K562 (cell line): ENCODE measurements at regions not wholly inside any gene's neighbourhood (a gene's known extent, or its start where the extent isn't known, plus 50 kb on each side); places are given as distances from the start of the nearest gene placed in this dataset.

Experiments
- ATAC-seq: fragments of 200-7000 bp; cut with Tn5 transposase; 3 replicates; pipeline ENCODE4 v1.9.1; 2020; ENCODE audit warnings: moderate library complexity
- BruUV-seq: library from RNA; stranded (reverse); fragments of 400-500 nt; replicated peaks from 2 replicates; lab custom pipeline; 2021; lab: Mats Ljungman, UMichigan
- CTCF ChIA-PET: fragments of 300-600 bp; formaldehyde crosslinking; extraction: SDS; loops from one replicate; lab custom pipeline; 2021; ENCODE audit warnings: low intra/inter-chr PET ratio; lab: Yijun Ruan, JAX
- POLR2A ChIA-PET: fragments of 300-600, 350-650 bp; sonication (Branson Sonifier 250); formaldehyde crosslinking; extraction: SDS; loops from one replicate; lab custom pipeline; 2021; ENCODE audit warnings: antibody characterized with exemption, inconsistent platforms; lab: Yijun Ruan, JAX
- DNase-seq, 4 experiments: peaks; one replicate each; pipeline versions ENCODE4 v3.0.0 to v3.0.0-alpha.2; 2011 to 2018; ENCODE audit warnings: low spot score in 3 of 4, mixed read lengths in 3 of 4; ENCODE audit errors: extremely low read depth in 1 of 4
- FAIRE-seq: peaks from 2 replicates; lab custom pipeline; 2011; peaks lifted over from hg19 to GRCh38; lab: Jason Lieb, UNC
- H2AFZ ChIP-seq: 2 replicates; pipeline ENCODE4 v1.6.0; 2011; ENCODE audit warnings: low read depth, low read length, control low read depth, inconsistent platforms
- H3K27ac ChIP-seq: fragments of 200-600 bp; 3 replicates; pipeline ENCODE4 v1.8.0; 2011; ENCODE audit warnings: low read depth, mild to moderate bottlenecking, control low read depth, inconsistent platforms, low read length, moderate library complexity, mixed read lengths; ENCODE audit errors: extremely low read depth
- H3K27me3 ChIP-seq, 2 experiments: fragments of 300-600 bp in 1 of 2; 2 replicates in 1 of 2; 3 replicates in 1 of 2; pipeline versions ENCODE4 v1.6.0 to v1.8.0; 2011; ENCODE audit warnings: inconsistent platforms in 2 of 2, low read length in 2 of 2, mild to moderate bottlenecking in 1 of 2, mixed read lengths in 1 of 2, moderate library complexity in 1 of 2; ENCODE audit not compliant: control insufficient read depth in 2 of 2, insufficient read depth in 2 of 2
- H3K36me3 ChIP-seq: fragments of 300-600 bp; 3 replicates; pipeline ENCODE4 v1.8.0; 2011; ENCODE audit warnings: mild to moderate bottlenecking, low read length, inconsistent platforms; ENCODE audit not compliant: control insufficient read depth, insufficient read depth
- H3K4me1 ChIP-seq, 2 experiments: fragments of 200-600 bp in 1 of 2; replicated peaks in 1 of 2; 2 replicates in 1 of 2; 3 replicates in 1 of 2; pipeline versions ENCODE4 v1.5.1 to v1.8.0; 2011; ENCODE audit warnings: inconsistent platforms in 2 of 2, low read length in 2 of 2, mild to moderate bottlenecking in 1 of 2, mixed read lengths in 1 of 2, moderate library complexity in 1 of 2; ENCODE audit not compliant: control insufficient read depth in 2 of 2, insufficient read depth in 2 of 2
- H3K4me2 ChIP-seq: 2 replicates; pipeline ENCODE4 v1.6.1; 2011; ENCODE audit warnings: low read length, control low read depth, inconsistent platforms, mixed read lengths; ENCODE audit not compliant: insufficient read depth
- H3K4me3 ChIP-seq: fragments of 200-600 bp; sonication (generic), shearing (Covaris generic); 2 replicates; pipeline ENCODE4 v1.5.1; 2016; ENCODE audit warnings: control low read depth, inconsistent platforms
- H3K79me2 ChIP-seq: fragments of 200-600 bp; 3 replicates; pipeline ENCODE4 v1.8.0; 2011; ENCODE audit warnings: low read length, inconsistent platforms; ENCODE audit not compliant: control insufficient read depth, insufficient read depth
- H3K9ac ChIP-seq, 2 experiments: 2 replicates each; pipeline versions ENCODE4 v1.6.0 to v1.6.1; 2011; ENCODE audit warnings: low read depth in 2 of 2, low read length in 2 of 2, control low read depth in 1 of 2, inconsistent platforms in 1 of 2, mild to moderate bottlenecking in 1 of 2, mixed read lengths in 1 of 2; ENCODE audit not compliant: insufficient read depth in 1 of 2
- H3K9me1 ChIP-seq: one replicate; pipeline ENCODE4 v1.6.0; 2011; ENCODE audit warnings: inconsistent platforms, mild to moderate bottlenecking, low read length, moderate library complexity; ENCODE audit not compliant: control insufficient read depth, insufficient read depth
- H3K9me3 ChIP-seq: replicated peaks from 2 replicates; pipeline ENCODE4 v1.5.1; 2011; ENCODE audit warnings: low read depth, low read length, inconsistent platforms; ENCODE audit not compliant: control insufficient read depth, insufficient read depth
- H4K20me1 ChIP-seq: replicated peaks from 2 replicates; pipeline ENCODE4 v1.6.1; 2011; ENCODE audit warnings: low read length, inconsistent platforms, mixed read lengths; ENCODE audit not compliant: control insufficient read depth, insufficient read depth
- CHD1 ChIP-seq: fragments of 200-600 bp; sonication (generic); IDR thresholded peaks from one replicate; pipeline ENCODE4 v1.6.1; 2012; ENCODE audit warnings: mild to moderate bottlenecking, moderate library complexity, low read length, inconsistent platforms
- GABPA ChIP-seq: fragments of 200-800 bp; sonication (Bioruptor generic); conservative IDR thresholded peaks from 2 replicates; pipeline ENCODE4 v1.6.1; 2016; ENCODE audit warnings: low read depth, missing genetic modification characterization, missing compliant biosample characterization
- NFIX ChIP-seq: fragments of 250-450 bp; sonication (Bioruptor Pico); IDR thresholded peaks from 2 replicates; pipeline ENCODE4 v1.4.0; 2020; ENCODE audit warnings: low read depth, mild to moderate bottlenecking, moderate library complexity
- NFRKB ChIP-seq: fragments of 450-650 bp; IDR thresholded peaks from 2 replicates; pipeline ENCODE4 v1.6.1; 2016; ENCODE audit warnings: low read depth
- PHF21A ChIP-seq: fragments of 450-650 bp; IDR thresholded peaks from 2 replicates; pipeline ENCODE4 v1.6.1; 2017; ENCODE audit warnings: low read depth, borderline replicate concordance
- POLR2G ChIP-seq: fragments of 200-400 bp; formaldehyde crosslinking; IDR thresholded peaks from 2 replicates; pipeline ENCODE4 v1.6.1; 2017; ENCODE audit warnings: low read depth, mild to moderate bottlenecking, antibody characterized with exemption, low read length, moderate library complexity
- SMARCA4 ChIP-seq: fragments of 450-650 bp; IDR thresholded peaks from 2 replicates; pipeline ENCODE4 v1.6.1; 2016
- SNIP1 ChIP-seq: fragments of 450-650 bp; IDR thresholded peaks from 2 replicates; pipeline ENCODE4 v1.7.1; 2017; ENCODE audit warnings: low read depth, mild to moderate bottlenecking
- SRSF9 ChIP-seq: fragments of 200-400 bp; formaldehyde crosslinking; IDR thresholded peaks from 2 replicates; pipeline ENCODE4 v1.6.1; 2017; ENCODE audit warnings: low read depth, low read length, borderline replicate concordance
- ZNF561 ChIP-seq: fragments of 450-650 bp; formaldehyde crosslinking; conservative IDR thresholded peaks from 2 replicates; pipeline ENCODE4 v1.4.0; 2020; ENCODE audit warnings: mild to moderate bottlenecking, moderate library complexity
- ZNF778 ChIP-seq: fragments of 450-650 bp; formaldehyde crosslinking; IDR thresholded peaks from 2 replicates; pipeline ENCODE4 v1.4.0; 2020; ENCODE audit warnings: mild to moderate bottlenecking, moderate library complexity
- WGBS: fragments of 100-300 bp; shearing (Covaris generic); methylation state at CpG from one replicate; pipeline ENCODE4 v1.1.6; 2016; ENCODE audit warnings: low coverage, mixed read lengths; ENCODE audit not compliant: insufficient coverage; ENCODE audit errors: missing lambda C conversion rate; 5-methylcytosine and 5-hydroxymethylcytosine counted together
- in situ Hi-C: fragments of 300-500 bp; cut with MboI; formaldehyde crosslinking; loops from 4 replicates; pipeline ENCODE4 v1.15.0; 2018; ENCODE audit warnings: inconsistent platforms, mixed read lengths
- intact Hi-C: fragments of 100-400 bp; cut with micrococcal nuclease; formaldehyde crosslinking; loops from 2 replicates; pipeline ENCODE4 v1.14.2; 2022
- TF ChIP-seq, protein P1 (sequence below): sonication (generic); formaldehyde crosslinking; IDR thresholded peaks from 2 replicates; pipeline ENCODE4 v1.8.0; 2022; ENCODE audit warnings: mild to moderate bottlenecking, missing genetic modification reagents
- TF ChIP-seq, protein P2 (sequence below), 2 experiments: fragments of 200-800 bp in 1 of 2; sonication (Bioruptor generic) in 1 of 2; sonication (generic) in 1 of 2; formaldehyde crosslinking in 1 of 2; IDR thresholded peaks in 1 of 2; conservative IDR thresholded peaks in 1 of 2; 2 replicates each; pipeline versions ENCODE4 v1.5.0 to v1.6.1; 2016 to 2020; ENCODE audit warnings: missing compliant biosample characterization in 1 of 2, missing genetic modification characterization in 1 of 2, missing genetic modification reagents in 1 of 2
- TF ChIP-seq, protein P3 (sequence below): fragments of 450-650 bp; IDR thresholded peaks from 2 replicates; pipeline ENCODE4 v1.6.1; 2016; ENCODE audit warnings: mild to moderate bottlenecking
- TF ChIP-seq, protein P4 (sequence below): fragments of 250-450 bp; sonication (Bioruptor Pico); IDR thresholded peaks from 2 replicates; pipeline ENCODE4 v1.8.0; 2022; ENCODE audit warnings: moderate library complexity, mild to moderate bottlenecking, inconsistent platforms

DNA sequence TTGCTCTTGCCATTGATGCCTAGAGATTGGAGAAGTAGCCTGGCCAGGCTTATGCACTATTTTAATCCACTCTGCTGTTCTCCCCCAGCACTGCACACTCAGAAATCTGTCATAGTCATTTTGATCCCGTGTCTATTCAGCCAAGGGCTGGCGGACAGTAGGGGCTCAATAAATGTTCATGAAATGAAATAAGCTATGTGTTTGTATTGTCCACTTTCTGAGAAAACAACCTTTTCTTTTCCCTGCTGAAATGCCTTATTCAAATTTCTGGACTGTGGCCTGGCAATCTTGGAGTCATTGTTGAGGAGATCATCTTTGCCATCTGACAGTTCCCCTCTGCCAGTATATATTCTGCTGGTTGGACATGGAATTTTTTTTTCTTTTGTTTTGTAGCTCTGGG, 550.4 kb upstream of the MAP3K7 start (continued):
- TF ChIP-seq, protein P1, sequence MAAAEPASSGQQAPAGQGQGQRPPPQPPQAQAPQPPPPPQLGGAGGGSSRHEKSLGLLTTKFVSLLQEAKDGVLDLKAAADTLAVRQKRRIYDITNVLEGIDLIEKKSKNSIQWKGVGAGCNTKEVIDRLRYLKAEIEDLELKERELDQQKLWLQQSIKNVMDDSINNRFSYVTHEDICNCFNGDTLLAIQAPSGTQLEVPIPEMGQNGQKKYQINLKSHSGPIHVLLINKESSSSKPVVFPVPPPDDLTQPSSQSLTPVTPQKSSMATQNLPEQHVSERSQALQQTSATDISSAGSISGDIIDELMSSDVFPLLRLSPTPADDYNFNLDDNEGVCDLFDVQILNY (CRISPR knock-in tag): no peak

DNA sequence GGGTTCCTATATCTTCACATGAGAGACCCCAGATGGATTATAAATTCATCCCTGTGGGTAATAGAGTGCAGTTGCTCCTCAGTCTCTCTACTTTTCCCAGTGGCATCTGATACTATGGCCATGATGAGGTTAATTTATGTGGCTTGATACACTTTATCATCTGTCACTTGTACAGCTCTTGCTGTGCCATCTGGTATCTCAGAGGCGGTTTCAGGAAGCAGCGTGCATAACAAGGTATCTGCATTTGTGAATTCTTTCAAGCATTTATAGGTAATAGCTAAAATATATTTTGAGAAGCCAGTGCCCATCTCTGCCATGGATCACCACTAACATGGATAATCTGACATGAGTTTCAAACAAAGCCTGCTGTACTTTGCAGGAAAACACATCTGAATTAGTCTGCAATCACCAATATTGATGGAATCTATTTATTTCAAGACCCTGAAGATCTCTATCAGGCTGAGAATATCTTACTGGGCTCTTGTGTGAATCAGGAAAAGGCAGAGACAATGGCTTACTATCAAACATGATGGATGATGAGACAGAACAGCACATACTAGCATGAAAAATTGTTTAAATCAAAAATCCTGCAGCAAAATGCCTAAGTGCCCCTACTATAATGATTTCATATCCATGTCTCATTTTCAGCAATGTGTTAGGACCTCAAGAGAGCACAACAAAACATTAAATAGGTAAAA, 548.7 kb upstream of the MAP3K7 start:
- DNase-seq: no peak
- Histone ChIP-seq H3K79me2 (no peaks in the 10 kb centered on the region), H3K36me3 (no peaks in the 10 kb centered on the region), H3K9me1 (no peaks in the 10 kb centered on the region), H2AFZ (no peak overlapping the region), H4K20me1 (no peaks in the 10 kb centered on the region), H3K27me3 (no peaks in the 10 kb centered on the region), H3K27ac (no peak overlapping the region), H3K4me1 (no peaks in the 10 kb centered on the region), H3K4me3 (no peak overlapping the region), H3K9me3 (no peaks in the 10 kb centered on the region), H3K4me2 (no peak overlapping the region), H3K9ac (no peak overlapping the region)
- no peak for FAIRE-seq
- ATAC-seq: no peak
- CTCF ChIA-PET: no interaction called here
- 0% methylated on average over 2 of the region's 2 CpGs for WGBS
- BruUV-seq: no TSS peak
- in situ Hi-C loops (no loop called here), intact Hi-C loops (no loop called here)
- POLR2A ChIA-PET: interaction anchor here (0.8 kb wide), 1 partner anchor 1093 kb away, joined by 4 read pairs; no protein-coding TSS in a partner anchor
- TF ChIP-seq SNIP1 (no peak), NFIX (CRISPR knock-in tag) (no peak), SRSF9 (no peak), ZNF778 (no peak), POLR2G (no peak), GABPA (no peak), CHD1 (no peak), NFRKB (no peak), SMARCA4 (no peak), ZNF561 (CRISPR knock-in tag) (no peak), PHF21A (no peak)
- TF ChIP-seq, protein P2, sequence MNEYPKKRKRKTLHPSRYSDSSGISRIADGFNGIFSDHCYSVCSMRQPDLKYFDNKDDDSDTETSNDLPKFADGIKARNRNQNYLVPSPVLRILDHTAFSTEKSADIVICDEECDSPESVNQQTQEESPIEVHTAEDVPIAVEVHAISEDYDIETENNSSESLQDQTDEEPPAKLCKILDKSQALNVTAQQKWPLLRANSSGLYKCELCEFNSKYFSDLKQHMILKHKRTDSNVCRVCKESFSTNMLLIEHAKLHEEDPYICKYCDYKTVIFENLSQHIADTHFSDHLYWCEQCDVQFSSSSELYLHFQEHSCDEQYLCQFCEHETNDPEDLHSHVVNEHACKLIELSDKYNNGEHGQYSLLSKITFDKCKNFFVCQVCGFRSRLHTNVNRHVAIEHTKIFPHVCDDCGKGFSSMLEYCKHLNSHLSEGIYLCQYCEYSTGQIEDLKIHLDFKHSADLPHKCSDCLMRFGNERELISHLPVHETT (CRISPR knock-in tag; conservative IDR thresholded peaks at IDR 0.05 in 1 of 2, IDR thresholded peaks at IDR 0.05 in 1 of 2): no peak
- TF ChIP-seq, protein P3, sequence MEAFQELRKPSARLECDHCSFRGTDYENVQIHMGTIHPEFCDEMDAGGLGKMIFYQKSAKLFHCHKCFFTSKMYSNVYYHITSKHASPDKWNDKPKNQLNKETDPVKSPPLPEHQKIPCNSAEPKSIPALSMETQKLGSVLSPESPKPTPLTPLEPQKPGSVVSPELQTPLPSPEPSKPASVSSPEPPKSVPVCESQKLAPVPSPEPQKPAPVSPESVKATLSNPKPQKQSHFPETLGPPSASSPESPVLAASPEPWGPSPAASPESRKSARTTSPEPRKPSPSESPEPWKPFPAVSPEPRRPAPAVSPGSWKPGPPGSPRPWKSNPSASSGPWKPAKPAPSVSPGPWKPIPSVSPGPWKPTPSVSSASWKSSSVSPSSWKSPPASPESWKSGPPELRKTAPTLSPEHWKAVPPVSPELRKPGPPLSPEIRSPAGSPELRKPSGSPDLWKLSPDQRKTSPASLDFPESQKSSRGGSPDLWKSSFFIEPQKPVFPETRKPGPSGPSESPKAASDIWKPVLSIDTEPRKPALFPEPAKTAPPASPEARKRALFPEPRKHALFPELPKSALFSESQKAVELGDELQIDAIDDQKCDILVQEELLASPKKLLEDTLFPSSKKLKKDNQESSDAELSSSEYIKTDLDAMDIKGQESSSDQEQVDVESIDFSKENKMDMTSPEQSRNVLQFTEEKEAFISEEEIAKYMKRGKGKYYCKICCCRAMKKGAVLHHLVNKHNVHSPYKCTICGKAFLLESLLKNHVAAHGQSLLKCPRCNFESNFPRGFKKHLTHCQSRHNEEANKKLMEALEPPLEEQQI: no peak
- TF ChIP-seq, protein P4, sequence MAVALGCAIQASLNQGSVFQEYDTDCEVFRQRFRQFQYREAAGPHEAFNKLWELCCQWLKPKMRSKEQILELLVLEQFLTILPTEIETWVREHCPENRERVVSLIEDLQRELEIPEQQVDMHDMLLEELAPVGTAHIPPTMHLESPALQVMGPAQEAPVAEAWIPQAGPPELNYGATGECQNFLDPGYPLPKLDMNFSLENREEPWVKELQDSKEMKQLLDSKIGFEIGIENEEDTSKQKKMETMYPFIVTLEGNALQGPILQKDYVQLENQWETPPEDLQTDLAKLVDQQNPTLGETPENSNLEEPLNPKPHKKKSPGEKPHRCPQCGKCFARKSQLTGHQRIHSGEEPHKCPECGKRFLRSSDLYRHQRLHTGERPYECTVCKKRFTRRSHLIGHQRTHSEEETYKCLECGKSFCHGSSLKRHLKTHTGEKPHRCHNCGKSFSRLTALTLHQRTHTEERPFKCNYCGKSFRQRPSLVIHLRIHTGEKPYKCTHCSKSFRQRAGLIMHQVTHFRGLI: no peak
